NCI-H526 (cell line): ENCODE measurements at regions not wholly inside any gene's neighbourhood (a gene's known extent, or its start where the extent isn't known, plus 50 kb on each side); places are given as distances from the start of the nearest gene placed in this dataset.

ENCODE experiments used
- DNase-seq, 2 experiments: peaks; one replicate each; lab custom pipeline; 2025; lab: John Stamatoyannopoulos, UW

GRCh38 chr12:67370979-67371378 is 101.8 kb downstream of the CAND1 start:
- DNase-seq = no peak

- no peak for DNase-seq
Measured at GRCh38 chr12:67377021-67377420, 107.9 kb downstream of the CAND1 start.

- no peak for DNase-seq
Measured at GRCh38 chr12:67377541-67377940, 108.4 kb downstream of the CAND1 start.

GRCh38 chr12:67382241-67382871 is 113.2 kb downstream of the CAND1 start:
- DNase-seq = no peak

- DNase-seq = no peak
Measured at GRCh38 chr12:67386869-67387565, 117.9 kb downstream of the CAND1 start.

GRCh38 chr12:67388331-67389138 is 119.4 kb downstream of the CAND1 start:
- DNase-seq = peak; percentile 37 to 57

- no peak for DNase-seq
Measured at GRCh38 chr12:67390273-67390672, 121.1 kb downstream of the CAND1 start.

- no peak for DNase-seq
Measured at GRCh38 chr12:67391034-67391433, 121.9 kb downstream of the CAND1 start.

- DNase-seq = no peak
Measured at GRCh38 chr12:67391656-67392055, 122.5 kb downstream of the CAND1 start.

- no peak for DNase-seq
Measured at GRCh38 chr12:67394550-67394949, 125.4 kb downstream of the CAND1 start.

- DNase-seq = no peak
Measured at GRCh38 chr12:67400742-67401141, 131.6 kb downstream of the CAND1 start.

GRCh38 chr12:67410246-67410645 is 141.1 kb downstream of the CAND1 start:
- DNase-seq = no peak

GRCh38 chr12:67410667-67411067 is 141.5 kb downstream of the CAND1 start:
- DNase-seq = peak in 1 of 2 experiments; percentile 53

GRCh38 chr12:67411562-67411961 is 142.4 kb downstream of the CAND1 start:
- no peak for DNase-seq

- no peak for DNase-seq
Measured at GRCh38 chr12:67413577-67413976, 144.4 kb downstream of the CAND1 start.

GRCh38 chr12:67414011-67414715 is 145.0 kb downstream of the CAND1 start:
- no peak for DNase-seq

GRCh38 chr12:67415473-67415872 is 146.3 kb downstream of the CAND1 start:
- peak; percentile 17 to 77 for DNase-seq

GRCh38 chr12:67419810-67420209 is 150.7 kb downstream of the CAND1 start:
- no peak for DNase-seq

GRCh38 chr12:67420506-67420905 is 151.3 kb downstream of the CAND1 start:
- no peak for DNase-seq

GRCh38 chr12:67422081-67422480 is 152.9 kb downstream of the CAND1 start:
- DNase-seq = no peak

GRCh38 chr12:67424784-67425183 is 155.6 kb downstream of the CAND1 start:
- no peak for DNase-seq

- no peak for DNase-seq
Measured at GRCh38 chr12:67425394-67425793, 156.2 kb downstream of the CAND1 start.
